Stomach (tissue), 8 donors: ENCODE measurements at regions not wholly inside any gene's neighbourhood (a gene's known extent, or its start where the extent isn't known, plus 50 kb on each side); places are given as distances from the start of the nearest gene placed in this dataset.

Source experiments
- DNase-seq, 2 donors: peaks; one replicate each; pipeline versions ENCODE4 v3.0.0 to v3.0.0-alpha.2; 2013 to 2019
- H3K27ac ChIP-seq, 5 donors: fragments of 200-600 bp in 4 of 5; sonication (generic) in 4 of 5; one replicate each; pipeline ENCODE4 v1.5.1; 2013 to 2019; ENCODE audit warnings: mild to moderate bottlenecking in 1 of 5, moderate library complexity in 1 of 5
- H3K27me3 ChIP-seq, 3 donors: fragments of 200-600 bp; sonication (generic); one replicate each; pipeline ENCODE4 v1.5.1; 2017 to 2019; ENCODE audit warnings: mixed run types in 1 of 3
- H3K36me3 ChIP-seq, 4 donors: fragments of 200-600 bp; sonication (generic); 1 replicate in 3 of 4; 2 replicates in 1 of 4; pipeline ENCODE4 v1.5.1; 2016 to 2019
- H3K4me1 ChIP-seq, 4 donors: fragments of 200-600 bp; sonication (generic); one replicate each; pipeline ENCODE4 v1.5.1; 2016 to 2019
- H3K4me3 ChIP-seq, 4 donors: fragments of 200-600 bp; sonication (generic) in 3 of 4; one replicate each; pipeline ENCODE4 v1.5.1; 2016 to 2019; ENCODE audit warnings: mild to moderate bottlenecking in 1 of 4
- H3K9me3 ChIP-seq, 4 donors: fragments of 200-600 bp; sonication (generic); one replicate each; pipeline ENCODE4 v1.5.1; 2016 to 2019
- EP300 ChIP-seq: sonication (generic); formaldehyde crosslinking; IDR thresholded peaks from one replicate; pipeline ENCODE4 v1.6.1; 2017; ENCODE audit warnings: antibody characterized with exemption
- POLR2A ChIP-seq, 4 donors: fragments of 450-650 bp; IDR thresholded peaks; one replicate each; pipeline ENCODE4 v1.6.1; 2016; ENCODE audit warnings: antibody characterized with exemption in 4 of 4, control low read depth in 2 of 4, mild to moderate bottlenecking in 1 of 4, moderate library complexity in 1 of 4
- POLR2AphosphoS5 ChIP-seq, 3 donors: sonication (generic); formaldehyde crosslinking; IDR thresholded peaks; one replicate each; pipeline ENCODE4 v1.6.1; 2016; ENCODE audit warnings: antibody characterized with exemption in 3 of 3
- WGBS, 5 donors: extraction: QIAGEN DNeasy Blood & Tissue Kit in 3 of 5; methylation state at CpG; one replicate each; pipeline versions ENCODE4 v1.1.5 to v1.1.7; 2013 to 2018; 5-methylcytosine and 5-hydroxymethylcytosine counted together
- intact Hi-C: fragments of 100-400 bp; cut with DNase I; formaldehyde crosslinking; loops from one replicate; pipeline ENCODE4 v1.15.1; 2023; ENCODE audit warnings: low total_unique reads
- TF ChIP-seq, protein P1 (sequence below), 7 experiments: fragments of 450-650 bp in 4 of 7; fragments of 200-600 bp in 3 of 7; sonication (generic) in 3 of 7; IDR thresholded peaks; one replicate each; pipeline ENCODE4 v1.5.1; 2016 to 2019; ENCODE audit warnings: antibody characterized with exemption in 7 of 7, control low read depth in 2 of 7, mild to moderate bottlenecking in 1 of 7
- donor health status: healthy with polysubstance abuse.
- donor health status: Bipolar disorder and iron deficiency.
- donor health status: healthy.

DNA sequence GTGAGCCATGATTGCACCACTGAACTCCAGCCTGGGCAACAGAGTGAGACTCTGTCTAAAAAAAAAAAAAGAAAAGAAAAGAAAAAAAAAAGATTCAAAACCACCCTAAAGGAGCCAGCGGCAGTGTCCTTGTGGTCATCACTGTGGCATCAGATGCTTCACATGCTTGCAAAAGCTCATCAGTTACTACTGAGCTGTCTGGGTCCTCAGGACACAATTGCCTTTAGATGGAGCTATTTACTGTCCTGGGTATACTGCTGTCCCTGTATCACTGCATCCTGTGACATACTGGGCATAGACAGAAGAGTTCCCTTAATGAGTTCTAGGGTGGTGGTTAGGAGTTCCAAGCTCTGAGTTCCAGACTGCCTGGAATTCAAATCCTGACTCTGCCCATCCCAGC lies 85.8 kb downstream of the LINGO1 start:
- H3K36me3 ChIP-seq, result no peaks in the 10 kb centered on the region
- DNase-seq, result no peak
- no peak overlapping the region for H3K4me3 ChIP-seq
- no peaks in the 10 kb centered on the region for H3K27me3 ChIP-seq
- peaks cover 8 to 38% (median 28%) of the 10 kb centered on the region in 4 donors for H3K4me1 ChIP-seq
- TF ChIP-seq, protein P1, sequence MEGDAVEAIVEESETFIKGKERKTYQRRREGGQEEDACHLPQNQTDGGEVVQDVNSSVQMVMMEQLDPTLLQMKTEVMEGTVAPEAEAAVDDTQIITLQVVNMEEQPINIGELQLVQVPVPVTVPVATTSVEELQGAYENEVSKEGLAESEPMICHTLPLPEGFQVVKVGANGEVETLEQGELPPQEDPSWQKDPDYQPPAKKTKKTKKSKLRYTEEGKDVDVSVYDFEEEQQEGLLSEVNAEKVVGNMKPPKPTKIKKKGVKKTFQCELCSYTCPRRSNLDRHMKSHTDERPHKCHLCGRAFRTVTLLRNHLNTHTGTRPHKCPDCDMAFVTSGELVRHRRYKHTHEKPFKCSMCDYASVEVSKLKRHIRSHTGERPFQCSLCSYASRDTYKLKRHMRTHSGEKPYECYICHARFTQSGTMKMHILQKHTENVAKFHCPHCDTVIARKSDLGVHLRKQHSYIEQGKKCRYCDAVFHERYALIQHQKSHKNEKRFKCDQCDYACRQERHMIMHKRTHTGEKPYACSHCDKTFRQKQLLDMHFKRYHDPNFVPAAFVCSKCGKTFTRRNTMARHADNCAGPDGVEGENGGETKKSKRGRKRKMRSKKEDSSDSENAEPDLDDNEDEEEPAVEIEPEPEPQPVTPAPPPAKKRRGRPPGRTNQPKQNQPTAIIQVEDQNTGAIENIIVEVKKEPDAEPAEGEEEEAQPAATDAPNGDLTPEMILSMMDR (IDR thresholded peaks at IDR 0.05), result no peak
- TF ChIP-seq EP300, result no peak
- TF ChIP-seq POLR2A (IDR thresholded peaks at IDR 0.05), result no peak
- no peak for TF ChIP-seq POLR2AphosphoS5 (IDR thresholded peaks at IDR 0.05)
- intact Hi-C loops, result loop anchor here (10.0 kb wide), 2 partner anchors 52 to 432 kb away; no protein-coding TSS in a partner anchor
- no peaks in the 10 kb centered on the region for H3K9me3 ChIP-seq
- H3K27ac ChIP-seq, result no peak overlapping the region
- WGBS, 5 donors, result 94 to 100% (median 100%) methylated on average over 1 of the region's 1 CpG

GRCh38 chr15:77546050-77546501 lies 86.6 kb downstream of the LINGO1 start:
- TF ChIP-seq POLR2AphosphoS5 (IDR thresholded peaks at IDR 0.05) (peak in 2 of 3 donors; percentile 44 to 74), EP300 (no peak)
- H3K4me1 ChIP-seq, result peaks cover 8 to 46% (median 32%) of the 10 kb centered on the region in 4 donors
- H3K4me3 ChIP-seq, result no peak overlapping the region
- intact Hi-C loops, result loop anchor here (10.0 kb wide), 2 partner anchors 51 to 431 kb away; no protein-coding TSS in a partner anchor
- DNase-seq, result peak; percentile 45 to 76
- no peaks in the 10 kb centered on the region for H3K36me3 ChIP-seq
- H3K27me3 ChIP-seq, result no peaks in the 10 kb centered on the region
- peak overlapping the region in 1 of 5 donors; percentile 41 for H3K27ac ChIP-seq
- 6 to 13% (median 9%) methylated on average over 4 of the region's 4 CpGs for WGBS, 5 donors
- no peaks in the 10 kb centered on the region for H3K9me3 ChIP-seq

- TF ChIP-seq, protein P1 (IDR thresholded peaks at IDR 0.05), result no peak
- no peak for TF ChIP-seq POLR2A (IDR thresholded peaks at IDR 0.05)
- no peak for TF ChIP-seq EP300
- TF ChIP-seq POLR2AphosphoS5 (IDR thresholded peaks at IDR 0.05), result no peak
- no peaks in the 10 kb centered on the region for H3K9me3 ChIP-seq
- no peak overlapping the region for H3K27ac ChIP-seq
- peaks cover 8 to 46% (median 33%) of the 10 kb centered on the region in 4 donors for H3K4me1 ChIP-seq
- no peak for DNase-seq
- WGBS, 5 donors, result 62 to 74% (median 67%) methylated on average over 6 of the region's 6 CpGs
- no peaks in the 10 kb centered on the region for H3K36me3 ChIP-seq
- intact Hi-C loops, result loop anchor here (10.0 kb wide), 2 partner anchors 50 to 430 kb away; no protein-coding TSS in a partner anchor
- H3K27me3 ChIP-seq, result no peaks in the 10 kb centered on the region
- no peak overlapping the region for H3K4me3 ChIP-seq
These were observed 87.7 kb downstream of the LINGO1 start for GRCh38 chr15:77545058-77545457.

GRCh38 chr15:77544162-77544561 lies 88.5 kb downstream of the LINGO1 start:
- WGBS, 5 donors, result 37 to 64% (median 51%) methylated on average over 8 of the region's 8 CpGs
- no peak overlapping the region for H3K4me3 ChIP-seq
- no peak for DNase-seq
- H3K27me3 ChIP-seq, result no peaks in the 10 kb centered on the region
- H3K36me3 ChIP-seq, result no peaks in the 10 kb centered on the region
- H3K4me1 ChIP-seq, result peaks cover 8 to 54% (median 38%) of the 10 kb centered on the region in 4 donors
- H3K27ac ChIP-seq, result peak overlapping the region in 1 of 5 donors; percentile 51
- H3K9me3 ChIP-seq, result no peaks in the 10 kb centered on the region
- intact Hi-C loops, result loop anchor here (10.0 kb wide), 2 partner anchors 49 to 429 kb away; no protein-coding TSS in a partner anchor
- TF ChIP-seq, protein P1 (IDR thresholded peaks at IDR 0.05), result no peak
